GM19025 (cell line): ENCODE measurements at regions not wholly inside any gene's neighbourhood (a gene's known extent, or its start where the extent isn't known, plus 50 kb on each side); places are given as distances from the start of the nearest gene placed in this dataset.

Experiments
- ATAC-seq: cut with Tn5 transposase; IDR thresholded peaks from one replicate; pipeline ENCODE4 v1.9.1; 2021; ENCODE audit warnings: mild to moderate bottlenecking, low read depth, moderate library complexity; ENCODE audit not compliant: unreplicated experiment

DNA sequence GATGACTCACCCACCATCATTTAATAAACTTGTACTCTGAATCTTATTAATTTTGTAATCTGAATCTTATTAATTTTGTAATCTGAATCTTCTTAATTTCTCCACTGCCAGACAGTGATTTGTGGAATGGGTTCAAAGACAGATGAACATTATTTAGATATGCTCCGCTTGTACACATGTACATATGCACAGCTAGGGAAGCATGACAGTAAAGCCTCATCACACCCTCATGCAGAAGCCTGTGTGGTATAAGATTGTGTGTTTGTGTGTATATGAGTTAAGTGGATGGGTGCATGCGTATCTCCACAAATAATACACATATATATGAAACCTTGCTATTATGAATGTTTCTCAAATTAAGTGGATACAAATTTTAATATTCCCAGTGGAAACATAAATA lies 318.5 kb upstream of the SFRP2 start:
- ATAC-seq, result no peak

DNA sequence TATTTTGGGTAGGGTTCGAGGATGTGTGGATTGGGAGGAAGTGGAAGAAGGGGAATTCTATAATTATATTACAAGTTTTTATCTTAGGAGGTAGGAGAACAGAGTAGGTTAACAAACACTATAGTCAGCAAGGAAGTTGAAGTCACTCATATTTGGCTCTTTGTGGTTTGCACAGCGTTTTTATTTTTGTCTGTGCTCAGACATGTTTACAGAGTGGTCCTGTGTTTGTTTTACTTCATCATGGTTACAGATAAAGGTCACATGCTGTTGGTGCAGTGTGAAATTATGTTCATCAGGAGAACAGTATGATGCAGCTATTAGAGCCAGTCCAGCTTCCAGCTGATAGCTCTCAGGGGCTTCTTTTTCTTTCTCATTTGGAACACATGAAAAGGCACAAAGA lies 299.9 kb upstream of the SFRP2 start:
- no peak for ATAC-seq

DNA sequence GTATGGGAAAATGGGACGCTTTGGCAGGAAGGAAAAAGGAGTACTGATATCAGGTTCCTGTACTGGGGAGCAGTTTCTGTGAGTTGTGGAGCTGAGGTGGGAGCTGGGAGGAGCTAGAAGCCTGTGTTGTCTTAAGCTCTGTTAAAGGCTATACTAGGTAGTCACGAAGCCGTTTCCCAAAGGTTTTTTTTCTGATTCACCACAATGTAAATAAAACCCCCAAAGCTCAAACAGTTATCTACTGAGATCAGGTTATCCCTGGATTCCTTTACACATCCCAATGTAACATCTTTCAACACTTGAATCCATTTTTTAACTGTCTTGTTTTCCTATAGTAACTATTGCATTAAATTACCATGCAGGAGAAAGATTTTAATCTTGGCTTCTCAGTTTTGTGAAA lies 297.4 kb upstream of the SFRP2 start:
- ATAC-seq, result no peak

DNA sequence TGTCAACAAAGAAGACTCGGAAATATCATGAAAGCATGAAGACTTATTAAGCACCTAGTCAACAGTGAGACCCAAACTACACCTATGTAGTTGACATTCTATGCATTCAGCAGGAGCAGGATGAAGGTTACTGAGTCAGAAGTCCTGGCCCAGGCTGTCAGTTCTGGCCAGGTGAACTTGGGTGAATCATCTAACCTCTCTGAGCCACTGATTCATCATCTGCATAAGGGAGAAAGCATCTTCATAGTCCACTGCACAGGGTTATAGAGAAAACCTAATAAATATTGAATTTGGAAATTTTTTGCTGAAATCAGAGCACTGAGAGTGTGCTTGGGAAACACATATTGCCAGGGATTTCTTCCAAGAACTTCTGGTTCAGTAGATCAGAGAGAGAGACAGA lies 296.0 kb upstream of the SFRP2 start:
- ATAC-seq, result no peak

DNA sequence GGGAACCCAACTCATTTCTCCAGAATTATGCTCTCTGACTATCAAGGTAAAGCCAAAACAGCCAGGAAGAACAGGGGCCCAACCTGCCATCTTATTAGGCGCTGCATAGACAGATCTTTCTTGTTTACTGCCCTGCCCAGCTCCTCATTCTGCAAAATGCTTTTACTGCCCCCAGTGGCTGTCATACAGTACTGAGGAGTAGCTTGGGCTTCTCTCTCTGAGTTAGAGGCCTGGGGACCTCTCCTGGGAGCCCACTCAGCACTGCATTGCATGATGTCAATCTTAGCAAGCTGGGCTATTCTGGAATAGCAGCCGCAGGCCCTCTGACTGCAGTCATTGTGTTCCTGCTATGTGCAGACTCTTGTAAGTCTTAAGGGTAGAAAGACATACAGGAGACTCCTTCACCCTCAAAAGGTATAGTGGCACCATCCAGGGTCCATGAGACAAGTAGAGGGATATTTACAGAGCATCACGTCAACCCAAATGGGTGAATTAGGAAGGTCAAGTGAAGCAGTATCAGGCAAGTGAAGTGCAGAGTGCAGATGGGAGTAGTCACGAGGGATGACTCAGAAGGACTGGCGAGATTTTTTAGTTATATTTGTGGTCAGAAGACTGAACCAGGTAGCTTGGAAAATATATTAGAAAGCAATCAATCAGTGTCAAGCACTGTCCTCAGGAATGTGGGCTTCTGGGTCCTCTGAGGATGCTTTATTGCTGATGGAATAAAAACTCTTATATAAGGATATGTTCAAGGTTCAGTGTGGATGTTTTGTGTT lies 294.1 kb upstream of the SFRP2 start:
- ATAC-seq, result no peak

DNA sequence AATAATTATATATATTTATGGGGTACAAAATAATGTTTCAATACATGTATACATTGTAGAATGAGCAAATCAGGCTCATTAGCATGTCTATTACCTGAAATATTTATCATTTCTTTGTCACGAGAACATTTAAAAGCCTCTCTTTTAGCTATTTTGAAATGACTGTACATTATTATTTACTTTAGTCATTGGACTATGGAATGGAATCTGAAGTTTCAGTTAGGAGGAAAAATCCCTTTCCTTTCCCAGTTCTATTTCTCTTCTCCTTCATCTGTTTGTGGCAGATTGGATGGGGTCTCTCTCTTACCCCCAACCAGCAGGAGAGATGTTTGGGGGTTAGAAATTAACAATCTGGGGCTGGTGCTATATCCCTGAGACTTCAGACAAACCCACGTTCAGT lies 292.5 kb upstream of the SFRP2 start:
- no peak for ATAC-seq

DNA sequence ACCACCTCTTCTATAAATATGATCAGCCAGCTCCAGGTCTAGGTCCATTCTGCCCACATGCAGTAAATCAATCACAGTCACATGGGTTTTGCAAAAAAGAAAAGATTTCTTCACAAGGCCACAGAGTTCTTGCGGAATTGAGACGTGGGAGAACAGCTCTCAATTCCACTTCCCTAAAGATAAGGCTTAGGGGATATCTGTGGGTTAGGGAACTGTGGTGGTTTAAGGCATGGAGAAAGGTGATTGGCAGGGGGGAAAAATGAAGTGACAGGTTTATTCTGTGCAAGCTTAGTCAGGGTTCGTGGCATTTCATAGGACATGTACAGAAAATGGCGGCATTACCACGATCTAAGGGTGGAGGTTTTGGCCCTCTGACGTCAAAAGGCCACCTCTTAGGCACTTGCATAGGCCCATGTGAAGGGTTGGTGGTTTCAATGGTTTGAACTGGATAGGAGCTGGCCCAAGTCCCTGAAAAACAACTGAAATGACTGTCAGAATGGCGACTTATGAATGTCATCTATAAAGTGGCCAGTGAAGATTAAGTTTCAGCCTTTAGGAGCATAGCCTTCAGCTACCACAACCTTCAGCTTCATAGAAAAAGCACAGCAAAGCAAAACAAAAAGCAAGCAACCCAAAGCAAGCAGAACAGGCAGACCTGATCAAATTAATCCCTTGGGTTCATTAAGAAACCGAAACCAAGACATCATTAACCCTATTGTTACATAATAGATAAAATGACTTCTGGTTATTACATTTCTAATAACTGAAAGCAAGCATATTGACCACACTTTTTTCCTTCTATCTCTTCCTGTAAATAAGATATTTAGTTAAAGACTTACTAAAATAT lies 289.8 kb upstream of the SFRP2 start:
- ATAC-seq, result no peak

DNA sequence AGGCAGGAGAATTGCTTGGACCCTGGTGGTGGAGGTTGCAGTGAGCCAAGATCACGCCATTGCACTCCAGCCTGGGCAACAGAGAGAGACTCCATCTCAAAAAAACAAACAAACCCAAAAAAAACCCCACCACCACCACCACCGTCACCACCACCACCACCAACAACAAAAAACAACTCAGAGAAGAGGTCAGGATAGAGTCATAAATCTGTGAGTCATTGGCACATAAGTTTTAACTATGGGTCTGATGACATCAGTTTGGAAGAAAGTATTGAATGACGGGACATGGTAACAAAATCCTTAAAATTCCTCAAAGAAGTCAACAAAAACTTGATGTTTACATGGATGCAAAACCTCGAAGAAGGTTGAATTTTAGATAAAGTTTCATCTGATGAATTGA lies 288.0 kb upstream of the SFRP2 start:
- ATAC-seq, result no peak

DNA sequence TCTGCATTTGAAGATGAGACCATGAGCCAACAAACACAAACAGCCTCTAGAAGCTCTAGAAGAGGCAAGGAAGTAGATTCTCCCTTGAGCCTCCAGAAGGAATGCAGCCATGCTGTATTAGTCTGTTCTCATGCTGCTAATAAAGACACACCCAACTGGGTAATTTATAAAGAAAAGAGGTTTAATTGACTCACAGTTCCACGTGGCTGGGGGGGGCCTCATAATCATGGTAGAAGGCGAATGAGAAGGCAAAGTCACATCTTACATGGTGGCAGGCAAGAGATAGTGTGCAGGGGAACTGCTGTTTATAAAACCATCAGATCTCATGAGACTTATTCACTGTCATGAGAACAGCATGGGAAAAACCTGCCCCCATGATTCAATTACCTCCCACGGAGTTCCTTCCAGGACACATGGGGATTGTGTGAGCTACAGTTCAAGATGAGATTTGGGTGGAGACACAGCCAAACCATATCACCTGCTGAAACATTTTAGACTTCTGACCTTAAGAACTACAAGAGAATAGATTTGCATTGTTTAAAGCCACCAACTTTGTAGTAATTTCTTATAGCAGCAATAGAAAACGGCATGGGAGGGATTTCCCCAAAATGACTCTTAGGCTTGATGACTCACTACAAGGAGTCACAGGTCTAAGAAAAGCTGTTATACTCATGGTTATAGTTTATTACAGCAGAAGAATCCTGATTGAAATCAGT lies 284.4 kb upstream of the SFRP2 start:
- no peak for ATAC-seq

DNA sequence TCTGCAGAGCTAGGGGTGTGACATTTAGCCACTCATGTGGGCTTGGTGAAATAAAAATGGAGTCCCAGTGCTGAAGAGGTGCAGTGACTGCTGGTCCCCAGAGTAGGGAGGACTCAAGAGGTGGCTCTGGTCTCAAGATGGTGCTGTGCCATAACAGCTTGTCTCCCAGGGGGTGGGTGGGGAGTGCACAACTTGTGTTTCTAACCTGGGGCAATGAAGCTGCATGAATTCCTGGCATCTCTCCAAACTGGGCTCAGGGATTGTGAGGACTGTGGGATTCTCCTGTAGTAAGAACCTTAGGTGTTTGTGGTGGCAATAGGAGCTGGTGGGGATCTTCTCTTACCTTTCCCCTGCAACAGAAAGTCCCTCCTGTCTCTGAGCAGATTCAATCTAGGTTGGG lies 278.9 kb upstream of the SFRP2 start:
- no peak for ATAC-seq

DNA sequence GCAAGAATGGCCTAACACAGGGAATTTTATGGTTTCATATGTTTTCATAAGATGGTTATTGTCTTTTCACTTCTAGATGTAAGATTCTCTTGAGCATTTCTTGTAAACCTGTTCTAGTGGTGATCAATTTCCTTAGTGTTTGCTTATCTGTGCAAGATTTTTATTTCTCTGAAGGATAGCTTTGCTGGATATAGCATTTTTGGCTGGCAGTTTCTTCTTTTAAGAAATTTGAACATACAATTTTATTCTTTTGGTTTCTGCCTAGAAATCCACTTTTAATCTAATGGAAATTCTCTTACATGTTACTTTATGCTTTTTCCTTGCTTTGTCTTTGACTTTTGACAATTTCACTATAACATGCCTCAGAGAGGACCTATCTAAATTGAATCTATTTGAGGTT lies 276.5 kb upstream of the SFRP2 start:
- no peak for ATAC-seq

DNA sequence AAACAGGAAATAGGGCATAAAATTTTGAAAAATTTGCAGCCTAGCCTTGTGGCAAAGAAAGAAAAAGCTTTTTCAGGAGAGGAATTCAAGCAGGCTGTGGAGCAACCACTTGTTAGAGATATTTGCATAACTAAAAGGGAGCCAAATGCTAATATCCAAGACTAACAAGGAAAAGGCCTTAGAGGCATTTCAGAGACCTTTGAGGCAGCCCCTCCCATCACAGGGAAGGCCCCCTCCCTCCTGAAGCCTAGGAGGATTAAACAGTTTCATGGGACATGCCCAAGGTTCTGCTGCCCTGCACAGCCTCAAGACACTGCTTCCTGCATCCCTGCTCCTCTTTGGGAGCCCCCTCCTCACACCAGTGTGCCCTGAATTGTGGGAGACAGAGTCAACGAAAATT lies 275.4 kb upstream of the SFRP2 start:
- no peak for ATAC-seq

DNA sequence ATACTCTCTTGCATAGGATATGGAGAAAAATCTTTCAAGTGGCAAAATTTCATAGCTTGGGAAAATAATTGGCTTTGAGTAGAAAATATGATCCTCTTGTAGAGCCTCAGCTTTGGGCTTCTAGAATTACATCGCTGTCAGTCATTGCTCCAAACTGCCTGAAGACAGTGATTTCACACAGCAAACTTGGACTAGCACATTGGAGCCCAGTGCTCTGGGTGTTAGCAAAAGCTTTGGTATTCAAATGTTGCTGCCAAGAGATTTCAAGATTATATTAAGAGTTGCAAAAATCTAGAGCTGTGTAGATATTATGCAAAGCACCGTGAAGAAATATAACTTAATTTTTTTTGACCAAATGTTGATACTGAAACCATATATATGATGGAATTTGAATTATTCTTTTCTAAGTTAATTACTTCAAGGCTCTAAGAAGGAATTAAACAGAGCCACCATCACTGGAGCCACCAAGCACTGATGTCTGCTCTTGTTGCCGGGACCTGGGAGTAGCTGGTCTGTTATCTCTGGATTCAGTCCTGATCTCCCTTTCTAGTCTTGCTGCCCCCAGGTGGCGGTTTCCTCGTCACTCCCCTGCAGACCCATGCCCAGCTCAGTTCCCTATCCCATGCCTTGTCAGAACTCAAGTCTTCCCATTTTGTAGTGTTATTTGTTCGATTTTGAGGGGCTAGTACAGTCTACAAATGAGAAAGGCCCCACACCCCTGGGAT lies 260.7 kb upstream of the SFRP2 start:
- ATAC-seq, result no peak

DNA sequence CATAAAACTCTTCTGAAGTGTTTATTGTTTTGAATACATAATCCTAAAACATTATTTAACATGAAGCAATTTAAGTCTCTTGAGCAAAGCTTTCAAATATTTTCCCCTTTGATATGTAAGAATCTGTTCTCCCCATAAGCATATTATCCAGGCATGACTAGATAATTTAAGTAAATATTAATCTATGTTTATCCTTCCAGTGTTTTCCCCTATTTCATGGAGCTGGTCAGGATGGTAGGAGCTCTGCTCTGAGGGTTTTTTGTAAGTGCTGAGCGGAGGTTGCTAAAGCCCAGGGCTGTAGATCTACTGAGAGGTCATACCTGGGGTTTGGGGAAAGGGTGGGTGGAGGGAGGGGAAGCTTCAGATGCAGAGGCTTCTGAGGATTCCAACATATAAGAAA lies 258.9 kb upstream of the SFRP2 start:
- ATAC-seq, result no peak

DNA sequence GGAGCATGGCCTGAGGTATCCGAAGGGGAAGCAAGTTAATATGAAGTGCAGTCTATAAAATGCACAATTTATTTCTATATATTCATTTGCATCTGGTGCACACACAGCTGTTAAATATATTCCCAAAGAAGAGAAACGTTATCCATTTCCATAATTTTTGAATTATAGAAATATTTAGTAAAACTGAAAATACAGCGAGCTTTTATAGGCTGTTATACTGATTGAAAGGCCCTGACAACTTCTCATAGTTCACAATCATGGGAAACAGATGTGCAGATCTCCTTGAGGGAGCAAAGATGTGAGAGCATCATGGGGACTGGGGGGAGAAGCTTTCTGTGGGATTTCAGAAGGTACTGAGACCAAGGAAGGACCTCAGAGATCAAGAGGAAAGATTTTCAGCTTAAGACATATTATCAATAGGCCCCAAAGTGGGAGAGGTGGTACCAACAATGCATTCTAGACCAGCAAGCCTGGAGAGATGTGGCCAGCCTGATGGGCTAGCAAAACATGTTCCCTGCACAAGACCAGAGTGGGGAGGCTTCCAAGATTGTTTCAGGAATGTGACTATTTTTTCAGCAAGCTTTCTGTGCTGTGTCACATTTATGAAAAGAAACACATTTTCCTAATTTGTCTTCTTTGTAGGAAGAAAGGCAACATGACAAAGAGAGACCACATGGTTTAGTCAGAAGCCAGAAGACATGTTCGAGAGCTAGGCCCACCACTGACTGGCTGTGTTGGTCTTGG lies 256.0 kb upstream of the SFRP2 start:
- ATAC-seq, result no peak

DNA sequence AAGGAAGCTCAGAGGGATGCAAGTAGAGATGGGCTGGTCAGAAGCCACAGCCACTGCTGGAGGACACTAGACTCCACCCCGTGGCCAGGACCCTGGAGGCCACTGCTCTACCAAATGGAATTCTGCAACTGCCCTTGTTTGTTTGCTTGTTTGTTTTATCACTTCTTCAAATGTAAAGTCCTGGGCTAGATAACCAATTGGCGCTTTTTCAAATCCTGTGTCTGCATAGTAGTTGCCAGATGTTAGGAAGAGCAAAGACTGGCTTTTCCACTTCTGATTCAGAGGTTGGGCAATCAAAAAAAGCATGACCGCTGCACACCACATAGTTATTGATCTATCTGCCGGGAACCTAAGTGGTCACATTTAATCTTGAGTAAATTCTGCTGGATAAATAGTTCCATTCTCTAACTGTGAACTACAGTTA lies 255.2 kb upstream of the SFRP2 start:
- no peak for ATAC-seq

DNA sequence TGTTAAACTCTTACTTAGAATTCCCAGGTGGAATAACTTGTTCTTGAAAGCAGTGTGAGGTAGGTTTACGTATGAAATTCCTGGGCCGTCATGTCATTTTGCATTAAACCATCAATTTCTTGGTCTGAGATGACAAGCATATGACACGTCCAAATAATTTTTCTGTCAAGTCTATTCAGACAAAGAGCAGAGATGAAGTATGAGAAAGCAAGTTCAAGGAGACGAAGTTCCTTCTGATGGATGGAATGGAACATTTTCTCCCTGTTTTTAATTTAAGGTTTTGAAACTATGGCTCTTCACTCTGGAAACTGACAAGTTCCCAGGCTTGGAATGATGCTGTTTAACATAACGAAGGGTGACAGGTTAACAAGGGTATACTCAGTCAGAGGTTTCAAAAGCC lies 252.8 kb upstream of the SFRP2 start:
- no peak for ATAC-seq

DNA sequence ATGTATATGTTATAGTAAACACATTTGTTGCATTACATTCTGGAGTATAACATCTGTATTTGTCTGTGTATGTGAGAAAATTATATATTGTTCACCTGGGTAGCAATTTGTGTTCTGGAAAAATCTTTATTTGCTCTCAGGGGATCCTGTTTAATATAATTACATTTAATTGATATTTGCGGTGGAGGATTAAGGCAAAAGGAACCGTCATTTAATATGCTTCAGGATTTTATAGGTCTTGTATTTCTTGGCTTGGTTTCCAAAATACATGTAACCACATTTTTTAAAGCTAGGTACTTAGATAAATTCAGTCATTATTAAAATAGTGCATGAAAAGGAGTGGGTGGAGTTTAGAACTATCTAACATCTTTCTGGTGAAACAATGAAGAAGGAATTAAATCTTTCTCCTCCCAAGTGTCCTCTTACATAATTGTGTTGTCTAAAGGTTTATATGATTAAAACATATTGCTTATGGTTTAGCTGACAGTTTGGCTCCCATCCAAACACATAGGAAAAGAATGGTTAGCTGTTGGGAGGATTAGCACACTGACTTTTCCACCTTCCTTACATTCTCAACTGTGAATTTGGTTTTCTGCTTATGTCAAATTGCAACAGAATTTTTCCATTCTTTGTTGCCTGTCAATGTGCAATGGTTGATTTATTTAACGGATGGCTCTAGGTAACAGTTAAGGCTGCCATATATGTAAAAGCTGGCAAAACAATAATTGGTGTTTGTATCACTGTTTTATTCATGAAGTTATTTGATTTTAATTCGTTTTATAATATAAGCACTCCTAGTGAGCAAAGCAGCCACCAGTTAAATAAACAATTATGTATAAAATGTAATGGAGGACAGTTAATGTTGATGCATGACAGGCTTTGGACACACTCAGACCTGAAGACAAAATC lies 250.8 kb upstream of the SFRP2 start:
- no peak for ATAC-seq

DNA sequence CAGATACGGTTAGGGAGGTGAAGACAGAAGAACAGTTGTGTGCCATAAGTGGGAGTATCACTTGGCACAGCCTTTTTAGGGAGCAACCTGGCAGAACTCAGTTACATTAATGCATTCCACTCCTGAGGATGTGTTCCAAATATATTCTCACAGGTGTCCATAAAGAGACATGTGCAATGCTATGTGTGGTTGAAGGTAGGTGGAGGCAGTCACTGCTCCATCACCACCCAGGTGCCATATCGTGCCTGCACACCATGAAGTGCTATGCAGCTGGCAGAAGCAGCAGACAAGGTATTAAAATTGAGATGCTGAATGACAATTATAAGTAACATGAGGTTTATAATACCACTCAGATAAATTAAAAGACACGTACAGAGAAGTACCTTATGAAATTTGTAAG lies 248.0 kb upstream of the SFRP2 start:
- ATAC-seq, result no peak
